Neural cell (in vitro differentiated cells): ENCODE measurements at regions not wholly inside any gene's neighbourhood (a gene's known extent, or its start where the extent isn't known, plus 50 kb on each side); places are given as distances from the start of the nearest gene placed in this dataset.

ENCODE experiments used
- H2AFZ ChIP-seq: fragments of 200-600, 300-800 bp; sonication (generic), shearing (Covaris generic); 2 replicates; pipeline ENCODE4 v1.6.0; 2014; ENCODE audit warnings: low read depth, mild to moderate bottlenecking, antibody characterized with exemption, low read length, moderate library complexity
- H3F3A ChIP-seq: fragments of 200-600 bp; shearing (Covaris generic); 2 replicates; pipeline ENCODE4 v1.6.1; 2016; ENCODE audit warnings: mild to moderate bottlenecking, moderate library complexity, mixed read lengths, antibody characterized with exemption, low read length; ENCODE audit not compliant: insufficient read depth, poor library complexity, severe bottlenecking
- H3K27ac ChIP-seq: fragments of 200-600, 300-800 bp; sonication (generic), shearing (Covaris generic); 2 replicates; pipeline ENCODE4 v1.5.1; 2014; ENCODE audit warnings: mild to moderate bottlenecking, low read length, moderate library complexity
- H3K27me3 ChIP-seq: fragments of 300-800, 200-600 bp; sonication (generic), shearing (Covaris generic); 2 replicates; pipeline ENCODE4 v1.6.0; 2014; ENCODE audit warnings: mild to moderate bottlenecking, low read depth, low read length, moderate library complexity; ENCODE audit not compliant: insufficient read depth
- H3K36me3 ChIP-seq: fragments of 300-800, 200-600 bp; sonication (generic), shearing (Covaris generic); 2 replicates; pipeline ENCODE4 v1.5.1; 2014; ENCODE audit warnings: mild to moderate bottlenecking, antibody characterized with exemption, low read length, moderate library complexity; ENCODE audit not compliant: insufficient read depth
- H3K4me2 ChIP-seq: fragments of 300-800, 200-600 bp; sonication (generic), shearing (Covaris generic); 2 replicates; pipeline ENCODE4 v1.6.0; 2014; ENCODE audit warnings: mild to moderate bottlenecking, low read length
- H3K4me3 ChIP-seq: fragments of 300-800, 200-600 bp; sonication (generic), shearing (Covaris generic); 2 replicates; pipeline ENCODE4 v1.5.1; 2014; ENCODE audit warnings: mild to moderate bottlenecking, low read length, moderate library complexity
- H3K79me2 ChIP-seq: fragments of 200-600 bp; shearing (Covaris generic); replicated peaks from 2 replicates; pipeline ENCODE4 v1.6.0; 2014; ENCODE audit warnings: mild to moderate bottlenecking, low read length, moderate library complexity; ENCODE audit not compliant: insufficient read depth
- H3K9ac ChIP-seq: fragments of 300-800, 200-600 bp; sonication (generic), shearing (Covaris generic); 2 replicates; pipeline ENCODE4 v1.6.1; 2016; ENCODE audit warnings: mild to moderate bottlenecking, low read length, mixed read lengths
- H3K9me2 ChIP-seq: fragments of 200-600 bp; shearing (Covaris generic); 2 replicates; pipeline ENCODE4 v1.6.1; 2016; ENCODE audit warnings: mild to moderate bottlenecking, low read length, mixed read lengths; ENCODE audit not compliant: insufficient read depth
- H3K9me3 ChIP-seq: fragments of 200-600, 300-800 bp; sonication (generic), shearing (Covaris generic); 2 replicates; pipeline ENCODE4 v1.6.1; 2016; ENCODE audit warnings: mild to moderate bottlenecking, mixed run types, low read length, moderate library complexity, mixed read lengths
- H4K20me1 ChIP-seq: fragments of 200-600 bp; shearing (Covaris generic); 2 replicates; pipeline ENCODE4 v1.6.1; 2016; ENCODE audit warnings: mild to moderate bottlenecking, mixed run types; ENCODE audit not compliant: insufficient read depth
- CTCF ChIP-seq: fragments of 450-650 bp; IDR thresholded peaks from 2 replicates; pipeline ENCODE4 v1.5.1; 2014; ENCODE audit warnings: antibody characterized with exemption, mild to moderate bottlenecking, moderate library complexity; ENCODE audit not compliant: poor library complexity, severe bottlenecking
- EP300 ChIP-seq: fragments of 450-650 bp; conservative IDR thresholded peaks from 2 replicates; pipeline ENCODE4 v1.6.1; 2014; ENCODE audit warnings: antibody characterized with exemption, mild to moderate bottlenecking, moderate library complexity; ENCODE audit not compliant: poor library complexity, severe bottlenecking
- EZH2 ChIP-seq: fragments of 200-600, 300-800 bp; shearing (Covaris generic), sonication (generic); IDR thresholded peaks from 2 replicates; pipeline ENCODE4 v1.6.1; 2014; ENCODE audit warnings: antibody characterized with exemption, low read length, borderline replicate concordance, mild to moderate bottlenecking; ENCODE audit not compliant: insufficient read depth, poor library complexity, severe bottlenecking
- MXI1 ChIP-seq: fragments of 450-650 bp; conservative IDR thresholded peaks from 2 replicates; pipeline ENCODE4 v1.6.1; 2014; ENCODE audit warnings: antibody characterized with exemption, mild to moderate bottlenecking; ENCODE audit not compliant: poor library complexity, severe bottlenecking
- POLR2AphosphoS5 ChIP-seq: IDR thresholded peaks from 2 replicates; pipeline ENCODE4 v1.6.1; 2012
- RAD21 ChIP-seq: fragments of 450-650 bp; conservative IDR thresholded peaks from 2 replicates; pipeline ENCODE4 v1.6.1; 2014; ENCODE audit warnings: antibody characterized with exemption, mild to moderate bottlenecking, moderate library complexity
- REST ChIP-seq: IDR thresholded peaks from 2 replicates; pipeline ENCODE4 v1.6.1; 2012; ENCODE audit warnings: borderline replicate concordance
- SMC3 ChIP-seq: fragments of 450-650 bp; conservative IDR thresholded peaks from 2 replicates; pipeline ENCODE4 v1.6.1; 2014; ENCODE audit warnings: antibody characterized with exemption, mild to moderate bottlenecking, moderate library complexity; ENCODE audit not compliant: poor library complexity
- TAF1 ChIP-seq: IDR thresholded peaks from 2 replicates; pipeline ENCODE4 v1.6.1; 2012; ENCODE audit warnings: low read depth

- no peaks in the 10 kb centered on the region for H3F3A ChIP-seq
- no peaks in the 10 kb centered on the region for H3K27me3 ChIP-seq
- H3K4me3 ChIP-seq: no peak overlapping the region
- no peaks in the 10 kb centered on the region for H3K79me2 ChIP-seq
- TF ChIP-seq EZH2: no peak
- no peak for TF ChIP-seq POLR2AphosphoS5
- TF ChIP-seq MXI1: no peak
- TF ChIP-seq CTCF: no peak
- TF ChIP-seq TAF1: no peak
- no peak for TF ChIP-seq REST
- TF ChIP-seq RAD21: no peak
- TF ChIP-seq SMC3: no peak
- no peak for TF ChIP-seq EP300
- no peak overlapping the region for H3K4me2 ChIP-seq
- no peak overlapping the region for H3K27ac ChIP-seq
- no peaks in the 10 kb centered on the region for H4K20me1 ChIP-seq
- no peaks in the 10 kb centered on the region for H3K9me3 ChIP-seq
- H3K9ac ChIP-seq: no peak overlapping the region
- no peak overlapping the region for H2AFZ ChIP-seq
- H3K9me2 ChIP-seq: no peaks in the 10 kb centered on the region
- H3K36me3 ChIP-seq: no peaks in the 10 kb centered on the region
Observed at GRCh38 chr6:845101-845500, 152.2 kb upstream of the EXOC2 start.

GRCh38 chr6:842141-842540, 149.2 kb upstream of the EXOC2 start:
- no peaks in the 10 kb centered on the region for H3K9me2 ChIP-seq
- H3F3A ChIP-seq: no peaks in the 10 kb centered on the region
- H3K27ac ChIP-seq: no peak overlapping the region
- H3K27me3 ChIP-seq: no peaks in the 10 kb centered on the region
- H2AFZ ChIP-seq: no peak overlapping the region
- H3K4me2 ChIP-seq: no peak overlapping the region
- no peaks in the 10 kb centered on the region for H4K20me1 ChIP-seq
- H3K9ac ChIP-seq: no peak overlapping the region
- no peaks in the 10 kb centered on the region for H3K9me3 ChIP-seq
- TF ChIP-seq RAD21 (no peak), SMC3 (no peak), CTCF (no peak), POLR2AphosphoS5 (no peak), MXI1 (no peak), EZH2 (no peak), EP300 (no peak), TAF1 (no peak), REST (no peak)
- no peaks in the 10 kb centered on the region for H3K36me3 ChIP-seq
- no peaks in the 10 kb centered on the region for H3K79me2 ChIP-seq
- H3K4me3 ChIP-seq: no peak overlapping the region
